Progenitor cell of endocrine pancreas (in vitro differentiated cells): ENCODE measurements at regions not wholly inside any gene's neighbourhood (a gene's known extent, or its start where the extent isn't known, plus 50 kb on each side); places are given as distances from the start of the nearest gene placed in this dataset.
"Not testable (repeated sequence)": the region's sequence is repeated elsewhere in the genome, so short reads cannot be mapped to it uniquely, and the experiment has no call there.

ENCODE experiments used
- DNase-seq: peaks from one replicate; pipeline ENCODE4 v3.0.0; 2021; ENCODE audit warnings: low spot score; ENCODE audit not compliant: unreplicated experiment
- H3K27ac Mint-ChIP-seq: 2 replicates; pipeline ENCODE4 v1.8.0; 2021; ENCODE audit warnings: mild to moderate bottlenecking, moderate library complexity, mixed read lengths
- H3K27me3 Mint-ChIP-seq: 2 replicates; pipeline ENCODE4 v1.8.0; 2021; ENCODE audit warnings: mixed read lengths
- H3K36me3 Mint-ChIP-seq: 2 replicates; pipeline ENCODE4 v1.8.0; 2022; ENCODE audit warnings: mixed read lengths; ENCODE audit not compliant: insufficient read depth
- H3K4me1 Mint-ChIP-seq: 2 replicates; pipeline ENCODE4 v1.8.0; 2021; ENCODE audit warnings: low read depth, mixed read lengths
- H3K4me3 Mint-ChIP-seq: 2 replicates; pipeline ENCODE4 v1.8.0; 2021; ENCODE audit warnings: low read depth, mild to moderate bottlenecking, moderate library complexity, mixed read lengths
- H3K9me3 Mint-ChIP-seq: 2 replicates; pipeline ENCODE4 v1.8.0; 2021; ENCODE audit warnings: low read depth, mixed read lengths
- CTCF ChIP-seq: fragments of 200-600 bp; sonication (generic); IDR thresholded peaks from one replicate; pipeline ENCODE4 v1.5.0; 2021; ENCODE audit warnings: antibody characterized with exemption, mild to moderate bottlenecking; ENCODE audit not compliant: unreplicated experiment

- H3K4me3 Mint-ChIP-seq, result no peak overlapping the region
- peaks cover 9% of the 10 kb centered on the region for H3K27me3 Mint-ChIP-seq
- no peak overlapping the region for H3K27ac Mint-ChIP-seq
- H3K4me1 Mint-ChIP-seq, result no peaks in the 10 kb centered on the region
- no peak for DNase-seq
- H3K36me3 Mint-ChIP-seq, result no peaks in the 10 kb centered on the region
- TF ChIP-seq CTCF, result no peak
- H3K9me3 Mint-ChIP-seq, result no peaks in the 10 kb centered on the region
Observed at GRCh38 chr21:35713914-35714313, 346.4 kb downstream of the SETD4 start.

- no peak for TF ChIP-seq CTCF
- no peak overlapping the region for H3K4me3 Mint-ChIP-seq
- no peaks in the 10 kb centered on the region for H3K36me3 Mint-ChIP-seq
- peaks cover 18% of the 10 kb centered on the region for H3K27me3 Mint-ChIP-seq
- H3K4me1 Mint-ChIP-seq, result no peaks in the 10 kb centered on the region
- no peak overlapping the region for H3K27ac Mint-ChIP-seq
- DNase-seq, result no peak
- H3K9me3 Mint-ChIP-seq, result no peaks in the 10 kb centered on the region
Observed at GRCh38 chr21:35711661-35712060, 348.7 kb downstream of the SETD4 start.

- Mint-ChIP-seq H3K36me3 (no peaks in the 10 kb centered on the region), H3K9me3 (no peaks in the 10 kb centered on the region), H3K27me3 (peaks cover 23% of the 10 kb centered on the region), H3K27ac (no peak overlapping the region), H3K4me3 (no peak overlapping the region), H3K4me1 (no peaks in the 10 kb centered on the region)
- DNase-seq, result no peak
- no peak for TF ChIP-seq CTCF
Observed at GRCh38 chr21:35711213-35711612, 349.1 kb downstream of the SETD4 start.

GRCh38 chr21:35709990-35710389 is 350.3 kb downstream of the SETD4 start:
- not testable (repeated sequence) for H3K4me1 Mint-ChIP-seq, H3K36me3 Mint-ChIP-seq, H3K27ac Mint-ChIP-seq, H3K9me3 Mint-ChIP-seq, DNase-seq, H3K4me3 Mint-ChIP-seq
- peaks cover 29% of the 10 kb centered on the region for H3K27me3 Mint-ChIP-seq

- Mint-ChIP-seq H3K4me3 (no peak overlapping the region), H3K27ac (no peak overlapping the region), H3K9me3 (no peaks in the 10 kb centered on the region), H3K27me3 (peaks cover 34% of the 10 kb centered on the region), H3K4me1 (no peaks in the 10 kb centered on the region), H3K36me3 (no peaks in the 10 kb centered on the region)
- no peak for DNase-seq
- no peak for TF ChIP-seq CTCF
Observed at GRCh38 chr21:35705888-35706287, 354.4 kb downstream of the SETD4 start.

- no peak for TF ChIP-seq CTCF
- H3K9me3 Mint-ChIP-seq, result no peaks in the 10 kb centered on the region
Observed at GRCh38 chr21:35705237-35705887, 355.0 kb downstream of the SETD4 start.

More at GRCh38 chr21:35705237-35705887, 355.0 kb downstream of the SETD4 start:
- DNase-seq, result no peak
- H3K4me3 Mint-ChIP-seq, result no peak overlapping the region
- no peaks in the 10 kb centered on the region for H3K4me1 Mint-ChIP-seq
- peaks cover 38% of the 10 kb centered on the region for H3K27me3 Mint-ChIP-seq
- H3K27ac Mint-ChIP-seq, result no peak overlapping the region
- no peaks in the 10 kb centered on the region for H3K36me3 Mint-ChIP-seq
